ENCODE measurements at regions not wholly inside any gene's neighbourhood (a gene's known extent, or its start where the extent isn't known, plus 50 kb on each side); places are given as distances from the start of the nearest gene placed in this dataset.

DNA sequence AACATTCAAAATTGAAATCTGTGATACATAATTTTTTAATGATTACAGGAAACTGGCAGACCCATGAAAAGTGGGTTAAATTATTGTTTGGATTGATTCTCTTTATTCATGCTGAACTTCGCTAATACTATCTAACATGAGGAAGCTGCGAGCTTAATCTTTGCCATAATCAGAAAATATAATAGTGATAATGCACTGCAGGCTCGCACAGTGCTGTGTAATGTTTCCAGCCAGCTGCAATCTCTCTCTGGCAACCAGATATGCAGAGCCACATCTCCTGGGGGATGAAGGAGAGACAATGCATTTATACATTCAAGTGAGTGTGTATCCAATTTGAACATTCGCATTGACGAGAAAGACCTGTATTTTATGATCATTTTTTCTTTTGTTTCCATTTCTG is 669.7 kb upstream of the RGMB start:
- intact Hi-C loops (cut with DNase I): no loop called here
- H3K27me3 ChIP-seq: no peaks in the 10 kb centered on the region
- WGBS, 2 donors: 78 to 81% methylated on average over 5 of the region's 5 CpGs
- H3K36me3 ChIP-seq: no peaks in the 10 kb centered on the region
- no peak overlapping the region for H3K27ac ChIP-seq
- no peaks in the 10 kb centered on the region for H3K9me3 ChIP-seq
- no peak for DNase-seq
- H3K4me1 ChIP-seq: no peaks in the 10 kb centered on the region
- TF ChIP-seq, protein P1, sequence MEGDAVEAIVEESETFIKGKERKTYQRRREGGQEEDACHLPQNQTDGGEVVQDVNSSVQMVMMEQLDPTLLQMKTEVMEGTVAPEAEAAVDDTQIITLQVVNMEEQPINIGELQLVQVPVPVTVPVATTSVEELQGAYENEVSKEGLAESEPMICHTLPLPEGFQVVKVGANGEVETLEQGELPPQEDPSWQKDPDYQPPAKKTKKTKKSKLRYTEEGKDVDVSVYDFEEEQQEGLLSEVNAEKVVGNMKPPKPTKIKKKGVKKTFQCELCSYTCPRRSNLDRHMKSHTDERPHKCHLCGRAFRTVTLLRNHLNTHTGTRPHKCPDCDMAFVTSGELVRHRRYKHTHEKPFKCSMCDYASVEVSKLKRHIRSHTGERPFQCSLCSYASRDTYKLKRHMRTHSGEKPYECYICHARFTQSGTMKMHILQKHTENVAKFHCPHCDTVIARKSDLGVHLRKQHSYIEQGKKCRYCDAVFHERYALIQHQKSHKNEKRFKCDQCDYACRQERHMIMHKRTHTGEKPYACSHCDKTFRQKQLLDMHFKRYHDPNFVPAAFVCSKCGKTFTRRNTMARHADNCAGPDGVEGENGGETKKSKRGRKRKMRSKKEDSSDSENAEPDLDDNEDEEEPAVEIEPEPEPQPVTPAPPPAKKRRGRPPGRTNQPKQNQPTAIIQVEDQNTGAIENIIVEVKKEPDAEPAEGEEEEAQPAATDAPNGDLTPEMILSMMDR (IDR thresholded peaks at IDR 0.05): no peak
- no peak for TF ChIP-seq POLR2A (IDR thresholded peaks at IDR 0.05)
- H3K4me3 ChIP-seq (replicated peaks in 1 of 3): no peak overlapping the region

GRCh38 chr5:98104454-98105188 is 668.8 kb upstream of the RGMB start:
- no peaks in the 10 kb centered on the region for H3K9me3 ChIP-seq
- intact Hi-C loops (cut with DNase I): no loop called here
- WGBS, 2 donors: 61 to 72% methylated on average over 3 of the region's 3 CpGs
- no peaks in the 10 kb centered on the region for H3K36me3 ChIP-seq
- no peak overlapping the region for H3K4me3 ChIP-seq (replicated peaks in 1 of 3)
- no peaks in the 10 kb centered on the region for H3K4me1 ChIP-seq
- H3K27me3 ChIP-seq: no peaks in the 10 kb centered on the region
- TF ChIP-seq, protein P1 (IDR thresholded peaks at IDR 0.05): no peak
- no peak for TF ChIP-seq POLR2A (IDR thresholded peaks at IDR 0.05)
- no peak for DNase-seq
- H3K27ac ChIP-seq: no peak overlapping the region

- Histone ChIP-seq H3K9me3 (no peaks in the 10 kb centered on the region), H3K27me3 (no peaks in the 10 kb centered on the region), H3K27ac (no peak overlapping the region), H3K4me3 (replicated peaks in 1 of 3) (no peak overlapping the region), H3K36me3 (no peaks in the 10 kb centered on the region), H3K4me1 (no peaks in the 10 kb centered on the region)
- TF ChIP-seq, protein P1 (IDR thresholded peaks at IDR 0.05): no peak
- TF ChIP-seq POLR2A (IDR thresholded peaks at IDR 0.05): no peak
- no peak for DNase-seq
- intact Hi-C loops (cut with DNase I): no loop called here
- 73 to 77% methylated on average over 6 of the region's 6 CpGs for WGBS, 2 donors
Observed at GRCh38 chr5:98105681-98106080, 667.8 kb upstream of the RGMB start.

GRCh38 chr5:98106116-98107031 is 667.1 kb upstream of the RGMB start:
- TF ChIP-seq POLR2A (IDR thresholded peaks at IDR 0.05): no peak
- TF ChIP-seq, protein P1 (IDR thresholded peaks at IDR 0.05): no peak
- intact Hi-C loops (cut with DNase I): no loop called here
- Histone ChIP-seq H3K9me3 (no peaks in the 10 kb centered on the region), H3K27ac (no peak overlapping the region), H3K4me3 (replicated peaks in 1 of 3) (no peak overlapping the region), H3K27me3 (no peaks in the 10 kb centered on the region), H3K36me3 (no peaks in the 10 kb centered on the region), H3K4me1 (no peaks in the 10 kb centered on the region)
- WGBS, 2 donors: 75 to 76% methylated on average over 4 of the region's 4 CpGs
- DNase-seq: no peak

DNA sequence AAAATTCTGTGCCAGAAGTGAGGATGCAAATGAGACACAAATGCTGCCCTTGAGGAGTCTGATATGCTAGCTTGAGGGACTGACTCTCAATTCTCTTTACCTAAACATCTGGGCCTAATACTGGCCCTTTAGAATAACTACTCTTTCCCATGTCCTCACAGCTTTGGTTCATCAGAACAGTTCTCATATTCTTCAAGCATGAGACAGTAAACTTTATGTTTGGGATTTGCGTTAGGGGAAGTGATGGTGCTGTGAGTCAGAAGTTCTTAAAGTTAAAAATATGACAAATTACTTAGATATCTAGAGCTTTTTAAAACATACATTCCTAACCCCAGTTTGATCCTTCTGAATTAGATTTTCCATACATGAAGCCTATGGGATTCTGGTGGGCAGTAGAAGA is 665.0 kb upstream of the RGMB start:
- DNase-seq: no peak
- no peak for TF ChIP-seq POLR2A (IDR thresholded peaks at IDR 0.05)
- TF ChIP-seq, protein P1 (IDR thresholded peaks at IDR 0.05): no peak
- Histone ChIP-seq H3K27ac (no peak overlapping the region), H3K4me1 (no peaks in the 10 kb centered on the region), H3K9me3 (no peaks in the 10 kb centered on the region), H3K4me3 (replicated peaks in 1 of 3) (no peak overlapping the region), H3K36me3 (no peaks in the 10 kb centered on the region), H3K27me3 (no peaks in the 10 kb centered on the region)
- WGBS, 2 donors: 86 to 92% methylated on average over 1 of the region's 1 CpG
- intact Hi-C loops (cut with DNase I): no loop called here
